ENCODE measurements at regions not wholly inside any gene's neighbourhood (a gene's known extent, or its start where the extent isn't known, plus 50 kb on each side); places are given as distances from the start of the nearest gene placed in this dataset.

DNA sequence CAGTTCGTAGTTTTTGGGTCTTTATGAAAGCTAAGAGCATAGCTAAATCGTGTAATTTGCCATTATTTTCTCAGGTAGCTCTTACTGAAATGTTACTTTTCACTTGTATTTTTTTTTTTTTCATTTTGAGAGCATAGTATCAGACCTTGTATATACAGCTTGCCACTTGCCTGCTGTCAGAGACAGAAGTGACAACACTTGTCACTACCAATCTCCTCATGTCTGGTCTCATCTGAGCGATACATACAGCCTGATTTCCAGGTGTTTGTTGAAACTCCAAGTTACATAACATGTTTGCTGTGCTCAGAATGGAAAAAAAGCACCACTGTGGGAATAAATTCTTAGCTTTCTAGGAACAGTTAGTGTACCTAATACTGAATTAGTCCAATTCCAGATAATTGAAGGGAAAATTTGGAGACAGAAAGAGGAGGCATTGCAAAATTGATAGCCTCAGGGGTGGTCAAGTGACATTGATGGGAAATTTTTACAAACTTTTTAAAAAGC is 621.4 kb upstream of the PKN2 start:
- intact Hi-C loops (cut with micrococcal nuclease): loop anchor here (10.0 kb wide), 1 partner anchor 108 kb away; no protein-coding TSS in a partner anchor
- Mint-ChIP-seq H3K4me1 (ENCODE audit: insufficient read depth, unreplicated experiment) (peaks cover 9% of the 10 kb centered on the region), H3K4me3 (ENCODE audit: unreplicated experiment) (no peak overlapping the region), H3K9me3 (ENCODE audit: unreplicated experiment) (no peaks in the 10 kb centered on the region), H3K36me3 (ENCODE audit: insufficient read depth, unreplicated experiment) (no peaks in the 10 kb centered on the region), H3K27ac (ENCODE audit: low read depth, unreplicated experiment) (no peak overlapping the region), H3K27me3 (ENCODE audit: insufficient read depth, unreplicated experiment) (no peaks in the 10 kb centered on the region)
- ChIA-PET CTCF (interaction anchor here (0.6 to 3.3 kb wide), 6 partner anchors 70 to 737 kb away, joined by 3 to 11 read pairs (median 4); no protein-coding TSS in a partner anchor), POLR2A (no interaction called here)
- TF ChIP-seq, protein P1, sequence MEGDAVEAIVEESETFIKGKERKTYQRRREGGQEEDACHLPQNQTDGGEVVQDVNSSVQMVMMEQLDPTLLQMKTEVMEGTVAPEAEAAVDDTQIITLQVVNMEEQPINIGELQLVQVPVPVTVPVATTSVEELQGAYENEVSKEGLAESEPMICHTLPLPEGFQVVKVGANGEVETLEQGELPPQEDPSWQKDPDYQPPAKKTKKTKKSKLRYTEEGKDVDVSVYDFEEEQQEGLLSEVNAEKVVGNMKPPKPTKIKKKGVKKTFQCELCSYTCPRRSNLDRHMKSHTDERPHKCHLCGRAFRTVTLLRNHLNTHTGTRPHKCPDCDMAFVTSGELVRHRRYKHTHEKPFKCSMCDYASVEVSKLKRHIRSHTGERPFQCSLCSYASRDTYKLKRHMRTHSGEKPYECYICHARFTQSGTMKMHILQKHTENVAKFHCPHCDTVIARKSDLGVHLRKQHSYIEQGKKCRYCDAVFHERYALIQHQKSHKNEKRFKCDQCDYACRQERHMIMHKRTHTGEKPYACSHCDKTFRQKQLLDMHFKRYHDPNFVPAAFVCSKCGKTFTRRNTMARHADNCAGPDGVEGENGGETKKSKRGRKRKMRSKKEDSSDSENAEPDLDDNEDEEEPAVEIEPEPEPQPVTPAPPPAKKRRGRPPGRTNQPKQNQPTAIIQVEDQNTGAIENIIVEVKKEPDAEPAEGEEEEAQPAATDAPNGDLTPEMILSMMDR (IDR thresholded peaks at IDR 0.05; ENCODE audit: unreplicated experiment): no peak
- no peak for DNase-seq (ENCODE audit: unreplicated experiment)
- BruUV-seq (replicated peaks): no TSS peak

DNA sequence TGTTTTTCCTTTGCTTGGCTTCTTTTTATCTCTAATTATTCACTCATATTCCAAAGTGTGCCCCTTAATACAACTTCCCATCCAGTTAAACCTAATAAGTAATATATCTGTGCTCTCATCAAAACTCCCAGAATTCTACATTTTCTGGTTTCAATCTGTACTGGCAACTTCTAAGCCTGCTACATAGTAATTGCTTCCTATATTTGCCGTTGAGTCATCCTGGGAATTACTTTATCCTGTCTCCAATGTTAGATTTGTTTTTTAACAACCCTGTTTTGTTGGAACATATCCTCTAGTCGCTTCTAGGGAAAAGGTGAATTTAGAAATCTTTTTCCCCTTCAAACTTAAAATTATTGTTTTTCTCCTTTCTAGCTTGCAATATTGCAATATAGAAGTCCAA is 620.5 kb upstream of the PKN2 start:
- Mint-ChIP-seq H3K27ac (ENCODE audit: low read depth, unreplicated experiment) (no peak overlapping the region), H3K4me1 (ENCODE audit: insufficient read depth, unreplicated experiment) (peaks cover 9% of the 10 kb centered on the region), H3K27me3 (ENCODE audit: insufficient read depth, unreplicated experiment) (no peaks in the 10 kb centered on the region), H3K4me3 (ENCODE audit: unreplicated experiment) (no peak overlapping the region), H3K36me3 (ENCODE audit: insufficient read depth, unreplicated experiment) (no peaks in the 10 kb centered on the region), H3K9me3 (ENCODE audit: unreplicated experiment) (no peaks in the 10 kb centered on the region)
- CTCF ChIA-PET: interaction anchor here (2.0 to 3.3 kb wide), 2 partner anchors 110 to 738 kb away, joined by 8 to 11 read pairs; no protein-coding TSS in a partner anchor
- POLR2A ChIA-PET: interaction anchor here (0.6 to 1.6 kb wide), 2 partner anchors 48 to 735 kb away, joined by 3 to 4 read pairs; partner anchors contain the start of gene LMO4
- TF ChIP-seq, protein P1 (IDR thresholded peaks at IDR 0.05; ENCODE audit: unreplicated experiment): no peak
- no peak for DNase-seq (ENCODE audit: unreplicated experiment)
- no TSS peak for BruUV-seq (replicated peaks)
- intact Hi-C loops (cut with micrococcal nuclease): loop anchor here (10.0 kb wide), 1 partner anchor 109 kb away; no protein-coding TSS in a partner anchor

DNA sequence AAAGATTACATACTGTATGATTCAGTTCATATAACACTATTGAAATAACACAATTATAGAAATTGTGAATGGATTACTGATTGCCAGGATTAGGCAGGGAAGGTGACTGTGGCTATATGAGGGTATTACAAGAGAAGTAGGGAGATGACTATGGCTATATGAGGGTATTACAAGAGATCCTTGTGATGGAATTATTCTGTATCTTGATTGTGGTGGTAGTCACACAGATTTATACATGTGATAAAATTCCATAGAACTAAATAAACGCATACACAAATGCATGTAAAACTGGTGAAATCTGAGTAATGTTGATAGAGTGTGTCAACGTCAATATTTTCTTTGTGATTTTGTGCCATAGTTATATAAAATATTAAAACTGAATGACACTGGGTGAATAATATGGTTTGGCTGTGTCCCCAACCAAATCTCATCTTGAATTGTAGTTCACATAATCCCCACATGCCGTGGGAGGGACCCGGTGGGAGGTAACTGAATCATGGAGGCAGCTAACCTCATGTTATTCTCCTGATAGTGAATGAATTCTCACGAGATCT is 615.6 kb upstream of the PKN2 start:
- Mint-ChIP-seq H3K27me3 (ENCODE audit: insufficient read depth, unreplicated experiment) (no peaks in the 10 kb centered on the region), H3K9me3 (ENCODE audit: unreplicated experiment) (no peaks in the 10 kb centered on the region), H3K4me1 (ENCODE audit: insufficient read depth, unreplicated experiment) (no peaks in the 10 kb centered on the region), H3K36me3 (ENCODE audit: insufficient read depth, unreplicated experiment) (no peaks in the 10 kb centered on the region), H3K4me3 (ENCODE audit: unreplicated experiment) (no peak overlapping the region), H3K27ac (ENCODE audit: low read depth, unreplicated experiment) (no peak overlapping the region)
- TF ChIP-seq, protein P1 (IDR thresholded peaks at IDR 0.05; ENCODE audit: unreplicated experiment): no peak
- BruUV-seq (replicated peaks): no TSS peak
- CTCF ChIA-PET: interaction anchor here (0.6 to 1.2 kb wide), 2 partner anchors 10 to 436 kb away, joined by 3 read pairs; no protein-coding TSS in a partner anchor
- no peak for DNase-seq (ENCODE audit: unreplicated experiment)
- POLR2A ChIA-PET: no interaction called here
- intact Hi-C loops (cut with micrococcal nuclease): loop anchor here (10.0 kb wide), 1 partner anchor 114 kb away; no protein-coding TSS in a partner anchor

DNA sequence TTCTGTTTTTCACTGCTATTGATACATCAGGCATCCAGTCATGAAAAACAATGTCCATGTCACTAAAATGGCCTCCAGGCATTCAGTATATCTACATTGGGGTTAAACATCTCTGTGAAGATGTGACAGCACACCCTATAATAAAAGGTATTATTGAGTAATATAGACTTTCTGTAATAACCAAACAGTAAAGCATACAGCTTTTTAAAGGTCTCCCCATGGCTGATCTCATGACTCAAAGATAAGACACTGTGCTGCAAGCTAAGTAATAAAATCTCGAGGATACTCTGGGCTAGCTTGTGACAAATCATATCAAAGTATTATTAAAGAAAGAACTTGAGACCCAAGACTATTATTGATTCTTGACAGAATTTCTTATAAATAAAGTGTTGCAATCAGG is 613.1 kb upstream of the PKN2 start:
- Mint-ChIP-seq H3K27ac (ENCODE audit: low read depth, unreplicated experiment) (no peak overlapping the region), H3K36me3 (ENCODE audit: insufficient read depth, unreplicated experiment) (no peaks in the 10 kb centered on the region), H3K9me3 (ENCODE audit: unreplicated experiment) (no peaks in the 10 kb centered on the region), H3K4me1 (ENCODE audit: insufficient read depth, unreplicated experiment) (no peaks in the 10 kb centered on the region), H3K4me3 (ENCODE audit: unreplicated experiment) (no peak overlapping the region), H3K27me3 (ENCODE audit: insufficient read depth, unreplicated experiment) (no peaks in the 10 kb centered on the region)
- intact Hi-C loops (cut with micrococcal nuclease): no loop called here
- TF ChIP-seq, protein P1 (IDR thresholded peaks at IDR 0.05; ENCODE audit: unreplicated experiment): no peak
- ChIA-PET POLR2A (no interaction called here), CTCF (interaction anchor here (0.7 to 1.3 kb wide), 3 partner anchors 9 to 231 kb away, joined by 3 to 4 read pairs (median 3); no protein-coding TSS in a partner anchor)
- BruUV-seq (replicated peaks): no TSS peak
- no peak for DNase-seq (ENCODE audit: unreplicated experiment)

Data from MCF 10A (cell line).